Nephron (organoid): ENCODE measurements at regions not wholly inside any gene's neighbourhood (a gene's known extent, or its start where the extent isn't known, plus 50 kb on each side); places are given as distances from the start of the nearest gene placed in this dataset.

Experiments used
- H3K27ac Mint-ChIP-seq, 3 experiments: 2 replicates each; pipeline ENCODE4 v1.8.0; 2020; ENCODE audit warnings: mixed read lengths in 3 of 3, mild to moderate bottlenecking in 2 of 3, moderate library complexity in 1 of 3
- H3K27me3 Mint-ChIP-seq: 2 replicates; pipeline ENCODE4 v1.8.0; 2021; ENCODE audit warnings: low read depth, mild to moderate bottlenecking, moderate library complexity, mixed read lengths
- H3K36me3 Mint-ChIP-seq: 2 replicates; pipeline ENCODE4 v1.8.0; 2020; ENCODE audit warnings: low read depth, mixed read lengths
- H3K4me1 Mint-ChIP-seq: 2 replicates; pipeline ENCODE4 v1.8.0; 2020; ENCODE audit warnings: mixed read lengths
- H3K4me3 Mint-ChIP-seq, 3 experiments: 2 replicates each; pipeline ENCODE4 v1.8.0; 2020; ENCODE audit warnings: mild to moderate bottlenecking in 3 of 3, mixed read lengths in 3 of 3, moderate library complexity in 2 of 3
- H3K9me3 Mint-ChIP-seq: 2 replicates; pipeline ENCODE4 v1.8.0; 2020; ENCODE audit warnings: mixed read lengths
- TF ChIP-seq, protein P1 (sequence below), 3 experiments: fragments of 200-600 bp; sonication (generic); IDR thresholded peaks; one replicate each; pipeline ENCODE4 v1.5.0; 2021; ENCODE audit warnings: antibody characterized with exemption in 3 of 3; ENCODE audit not compliant: unreplicated experiment in 3 of 3

DNA sequence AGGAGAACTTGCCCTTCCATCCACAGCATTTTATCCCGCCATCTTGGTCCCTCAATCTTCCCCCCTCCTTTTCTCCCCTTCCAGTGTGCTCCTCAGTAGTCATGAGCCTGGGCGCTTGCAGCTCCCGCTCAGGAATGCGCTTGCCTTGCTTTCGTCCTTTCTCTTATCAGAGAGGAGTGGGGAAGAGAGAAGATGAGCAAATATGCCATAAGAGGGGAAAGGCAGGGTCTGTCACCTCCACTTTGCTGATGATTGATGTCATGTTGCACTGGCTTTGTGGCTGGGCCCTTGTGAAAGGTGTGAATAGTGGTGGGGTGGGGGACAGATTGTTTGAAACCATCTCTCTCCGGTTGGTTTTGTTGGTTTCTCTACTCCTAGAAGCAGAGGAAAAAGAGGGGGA lies 569.3 kb downstream of the TNS1 start:
- Mint-ChIP-seq H3K4me3 (peak overlapping the region; percentile 13 to 72 (median 60)), H3K9me3 (no peaks in the 10 kb centered on the region), H3K27ac (peak overlapping the region; percentile 96 to 98 (median 97)), H3K27me3 (no peaks in the 10 kb centered on the region), H3K4me1 (peaks cover 76% of the 10 kb centered on the region), H3K36me3 (no peaks in the 10 kb centered on the region)
- TF ChIP-seq, protein P1, sequence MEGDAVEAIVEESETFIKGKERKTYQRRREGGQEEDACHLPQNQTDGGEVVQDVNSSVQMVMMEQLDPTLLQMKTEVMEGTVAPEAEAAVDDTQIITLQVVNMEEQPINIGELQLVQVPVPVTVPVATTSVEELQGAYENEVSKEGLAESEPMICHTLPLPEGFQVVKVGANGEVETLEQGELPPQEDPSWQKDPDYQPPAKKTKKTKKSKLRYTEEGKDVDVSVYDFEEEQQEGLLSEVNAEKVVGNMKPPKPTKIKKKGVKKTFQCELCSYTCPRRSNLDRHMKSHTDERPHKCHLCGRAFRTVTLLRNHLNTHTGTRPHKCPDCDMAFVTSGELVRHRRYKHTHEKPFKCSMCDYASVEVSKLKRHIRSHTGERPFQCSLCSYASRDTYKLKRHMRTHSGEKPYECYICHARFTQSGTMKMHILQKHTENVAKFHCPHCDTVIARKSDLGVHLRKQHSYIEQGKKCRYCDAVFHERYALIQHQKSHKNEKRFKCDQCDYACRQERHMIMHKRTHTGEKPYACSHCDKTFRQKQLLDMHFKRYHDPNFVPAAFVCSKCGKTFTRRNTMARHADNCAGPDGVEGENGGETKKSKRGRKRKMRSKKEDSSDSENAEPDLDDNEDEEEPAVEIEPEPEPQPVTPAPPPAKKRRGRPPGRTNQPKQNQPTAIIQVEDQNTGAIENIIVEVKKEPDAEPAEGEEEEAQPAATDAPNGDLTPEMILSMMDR (IDR thresholded peaks at IDR 0.05; ENCODE audit: unreplicated experiment in 3 of 3), result no peak

DNA sequence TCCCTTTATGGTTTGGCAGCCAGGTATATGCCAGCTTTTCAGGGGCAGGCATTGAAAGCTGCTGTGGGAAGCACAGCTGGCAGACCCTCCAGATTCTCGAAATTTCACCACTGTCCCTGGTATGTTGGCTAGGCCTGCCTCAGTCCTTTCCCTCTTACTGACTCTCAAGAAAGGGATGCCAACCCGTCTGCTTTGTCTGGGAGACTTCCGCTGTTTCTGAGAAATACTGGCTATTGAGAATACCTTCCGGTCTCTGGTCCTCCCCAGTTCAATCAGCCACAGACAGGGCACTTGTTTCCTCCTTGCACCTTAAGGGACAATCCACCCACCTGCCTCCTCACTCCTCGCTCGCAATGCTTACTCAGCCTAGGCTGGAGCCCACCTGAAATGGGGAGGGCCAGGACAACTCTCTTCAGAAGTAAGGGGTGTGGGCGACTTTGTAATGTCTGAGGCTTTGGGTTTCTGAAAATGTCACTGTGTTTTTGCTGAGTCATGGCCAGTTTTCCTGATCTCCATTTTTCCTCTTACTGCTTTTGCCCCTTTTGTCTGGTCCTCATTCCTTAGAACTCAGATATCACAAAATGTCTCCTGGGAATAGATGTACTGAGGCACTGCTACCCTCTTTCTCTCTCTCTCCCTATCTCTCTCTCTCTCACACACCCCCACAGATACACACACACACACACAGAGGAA lies 571.1 kb downstream of the TNS1 start:
- Mint-ChIP-seq H3K27me3 (no peaks in the 10 kb centered on the region), H3K4me1 (peaks cover 59% of the 10 kb centered on the region), H3K4me3 (no peak overlapping the region), H3K9me3 (no peaks in the 10 kb centered on the region), H3K36me3 (no peaks in the 10 kb centered on the region), H3K27ac (peak overlapping the region; percentile 60 to 97 (median 82))
- TF ChIP-seq, protein P1 (IDR thresholded peaks at IDR 0.05; ENCODE audit: unreplicated experiment in 3 of 3), result no peak

DNA sequence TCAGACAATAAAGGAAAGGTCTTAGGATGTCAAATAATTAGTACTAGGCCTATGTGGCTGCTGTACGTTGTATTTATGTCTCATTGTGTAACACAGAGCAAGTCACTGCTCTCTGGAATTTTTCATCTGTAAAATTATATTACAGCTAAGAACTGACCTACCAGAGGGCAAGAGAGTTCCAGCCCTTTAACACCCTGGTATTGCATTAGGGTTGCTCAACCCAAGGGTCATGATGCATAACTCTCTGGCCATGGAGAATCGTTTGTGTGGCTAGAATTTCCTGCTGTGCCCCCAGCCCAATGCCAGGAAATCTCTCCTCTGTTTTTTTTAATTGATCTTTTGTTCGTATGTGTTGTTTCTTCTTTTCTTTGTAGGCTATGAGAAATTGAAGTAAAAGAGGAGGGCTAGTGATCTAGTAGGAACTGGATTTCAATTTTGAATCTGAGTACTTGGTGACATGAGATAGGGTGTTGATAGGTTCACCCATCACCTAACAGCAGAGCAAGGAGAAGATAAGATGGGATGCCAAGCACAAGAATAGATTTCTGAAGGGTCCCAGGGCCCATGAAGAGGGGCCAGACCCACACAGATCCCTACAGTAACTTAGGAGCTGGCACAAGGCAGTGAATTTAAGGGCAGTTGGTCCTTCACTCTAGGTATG lies 571.2 kb upstream of the TNP1 start:
- TF ChIP-seq, protein P1 (IDR thresholded peaks at IDR 0.05; ENCODE audit: unreplicated experiment in 3 of 3), result no peak
- H3K4me1 Mint-ChIP-seq, result peaks cover 52% of the 10 kb centered on the region
- H3K4me3 Mint-ChIP-seq, result no peak overlapping the region
- no peaks in the 10 kb centered on the region for H3K36me3 Mint-ChIP-seq
- H3K27me3 Mint-ChIP-seq, result no peaks in the 10 kb centered on the region
- peak overlapping the region in 2 of 3 experiments; percentile 49 to 97 for H3K27ac Mint-ChIP-seq
- no peaks in the 10 kb centered on the region for H3K9me3 Mint-ChIP-seq

DNA sequence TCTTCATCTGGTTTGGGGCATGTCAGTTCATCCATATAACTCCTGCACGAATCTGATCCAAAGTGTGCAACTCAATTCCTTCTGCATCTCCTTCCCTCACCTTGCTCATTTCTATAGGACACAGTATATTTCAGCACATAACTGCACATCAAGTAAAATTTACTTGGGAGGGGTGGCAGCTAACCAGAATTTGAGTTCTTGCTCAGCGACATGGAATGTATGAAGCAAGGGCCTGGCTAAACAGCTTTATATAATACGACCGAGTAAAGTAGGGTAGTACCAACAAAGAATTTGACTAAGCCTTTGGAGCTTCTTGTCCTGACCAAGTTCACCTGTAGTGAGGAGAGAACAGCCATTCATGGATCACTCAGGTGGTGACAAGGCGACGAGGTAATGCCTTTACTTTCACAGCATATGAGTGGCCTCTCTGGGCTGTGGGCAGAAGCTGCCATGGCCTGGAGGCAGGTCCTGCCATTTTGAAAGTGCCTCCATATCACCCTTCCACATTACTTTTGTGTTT lies 570.2 kb upstream of the TNP1 start:
- peaks cover 42% of the 10 kb centered on the region for H3K4me1 Mint-ChIP-seq
- no peak overlapping the region for H3K4me3 Mint-ChIP-seq
- no peaks in the 10 kb centered on the region for H3K36me3 Mint-ChIP-seq
- H3K27ac Mint-ChIP-seq, result peak overlapping the region in 2 of 3 experiments; percentile 48 to 97
- H3K9me3 Mint-ChIP-seq, result peaks cover 3% of the 10 kb centered on the region
- TF ChIP-seq, protein P1 (IDR thresholded peaks at IDR 0.05; ENCODE audit: unreplicated experiment in 3 of 3), result no peak
- H3K27me3 Mint-ChIP-seq, result no peaks in the 10 kb centered on the region

DNA sequence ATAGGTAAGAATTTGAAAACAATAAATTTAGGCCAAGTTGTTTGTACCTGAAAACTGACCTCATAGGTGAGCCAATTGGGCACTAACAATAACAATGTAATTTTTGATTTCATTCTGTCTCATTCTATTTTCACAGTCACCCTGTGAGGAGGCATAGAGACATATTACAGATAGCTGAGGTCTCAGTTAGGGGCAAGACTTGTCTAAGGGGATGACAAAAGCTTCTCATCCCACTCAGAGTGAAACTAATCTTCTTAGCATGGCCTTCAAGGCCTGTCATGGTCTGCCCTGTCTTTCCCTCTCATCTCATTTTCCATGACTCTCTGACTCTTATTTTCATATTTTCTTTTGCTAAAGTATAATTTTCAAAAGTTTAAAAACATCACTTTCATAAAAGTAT lies 562.0 kb upstream of the TNP1 start:
- H3K27me3 Mint-ChIP-seq, result no peaks in the 10 kb centered on the region
- TF ChIP-seq, protein P1 (IDR thresholded peaks at IDR 0.05; ENCODE audit: unreplicated experiment in 3 of 3), result no peak
- peaks cover 19% of the 10 kb centered on the region for H3K4me1 Mint-ChIP-seq
- H3K9me3 Mint-ChIP-seq, result peaks cover 6% of the 10 kb centered on the region
- H3K36me3 Mint-ChIP-seq, result no peaks in the 10 kb centered on the region
- H3K27ac Mint-ChIP-seq, result peak overlapping the region in 2 of 3 experiments; percentile 89 to 92
- H3K4me3 Mint-ChIP-seq, result no peak overlapping the region
